Right ventricle myocardium superior (tissue), 1 donor: ENCODE measurements at regions not wholly inside any gene's neighbourhood (a gene's known extent, or its start where the extent isn't known, plus 50 kb on each side); places are given as distances from the start of the nearest gene placed in this dataset.
"Not testable (repeated sequence)": the region's sequence is repeated elsewhere in the genome, so short reads cannot be mapped to it uniquely, and the experiment has no call there.

ENCODE experiments used
- ATAC-seq: fragments of 200-7000 bp; cut with Tn5 transposase; one replicate; pipeline ENCODE4 v1.9.1; 2020; ENCODE audit warnings: mild to moderate bottlenecking; ENCODE audit not compliant: poor library complexity
- DNase-seq: peaks from one replicate; pipeline ENCODE4 v3.0.0-alpha.2; 2020
- intact Hi-C: fragments of 100-400 bp; cut with DNase I; formaldehyde crosslinking; loops from one replicate; pipeline ENCODE4 v1.11.2; 2022
- donor health status: DM: no; HTN: yes; CAD: no; lungs with severe emphysema.

DNA sequence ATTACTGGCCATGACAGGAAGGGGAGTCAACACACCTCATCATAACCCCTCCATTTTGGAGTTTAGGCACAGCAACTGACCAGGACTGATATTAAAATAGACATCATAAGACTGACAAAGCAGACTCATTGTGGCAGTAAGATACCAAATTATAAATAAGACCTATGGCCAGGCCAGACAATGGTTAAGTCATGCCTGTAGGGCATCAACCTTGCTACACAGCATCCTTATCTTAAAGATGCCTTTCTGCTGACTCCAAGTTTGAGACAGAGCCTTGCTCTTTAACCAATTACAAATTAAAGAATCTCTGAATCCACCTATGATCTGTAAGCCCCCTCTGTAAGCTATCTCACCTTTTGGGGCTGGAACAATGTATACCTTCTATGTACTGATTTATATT lies 65.5 kb downstream of the VCX2 start:
- DNase-seq (no peak), ATAC-seq (no peak)
- intact Hi-C loops, result no loop called here

DNA sequence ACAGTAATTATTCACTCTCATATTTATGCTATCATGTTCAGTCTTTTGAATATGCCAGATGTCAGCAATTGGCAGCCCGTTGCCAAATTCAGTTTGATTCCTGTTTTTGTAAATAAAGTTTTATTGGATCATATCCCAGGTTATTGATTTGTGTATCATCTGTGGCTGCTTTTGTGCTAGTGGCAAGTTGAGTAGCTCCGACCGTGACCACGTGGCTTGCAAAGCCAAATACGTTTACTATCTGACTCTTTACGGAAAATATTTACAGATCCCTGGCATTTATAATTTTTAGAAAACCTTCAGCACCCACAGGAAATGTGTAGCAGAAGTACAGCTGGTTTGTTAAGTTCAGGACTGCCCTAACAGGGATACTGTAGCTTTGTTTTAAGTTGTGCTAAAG lies 67.4 kb downstream of the VCX2 start:
- intact Hi-C loops, result no loop called here

DNA sequence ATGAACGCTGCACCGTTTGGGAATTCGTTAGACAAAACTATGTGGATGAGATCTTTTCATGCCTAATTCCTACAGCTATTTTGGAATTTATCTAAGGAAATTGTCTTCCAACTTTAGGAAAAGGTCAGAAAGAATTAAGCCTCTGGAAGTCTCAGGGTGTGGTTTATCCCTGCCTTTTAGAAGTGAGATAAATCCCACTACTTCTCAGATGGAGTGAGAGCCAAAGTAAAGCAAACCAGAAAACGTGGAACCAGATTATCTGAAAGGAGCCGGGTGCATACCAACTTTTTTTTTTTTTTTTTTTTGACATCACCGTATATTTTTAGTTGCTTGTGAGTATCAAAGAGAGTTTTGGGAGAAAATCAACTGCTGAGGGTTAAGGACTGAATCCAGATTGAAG lies 79.6 kb downstream of the VCX2 start:
- no peak for ATAC-seq
- no peak for DNase-seq
- intact Hi-C loops, result no loop called here

More for the DNA sequence above, 67.4 kb downstream of the VCX2 start:
- ATAC-seq (no peak), DNase-seq (no peak)

DNA sequence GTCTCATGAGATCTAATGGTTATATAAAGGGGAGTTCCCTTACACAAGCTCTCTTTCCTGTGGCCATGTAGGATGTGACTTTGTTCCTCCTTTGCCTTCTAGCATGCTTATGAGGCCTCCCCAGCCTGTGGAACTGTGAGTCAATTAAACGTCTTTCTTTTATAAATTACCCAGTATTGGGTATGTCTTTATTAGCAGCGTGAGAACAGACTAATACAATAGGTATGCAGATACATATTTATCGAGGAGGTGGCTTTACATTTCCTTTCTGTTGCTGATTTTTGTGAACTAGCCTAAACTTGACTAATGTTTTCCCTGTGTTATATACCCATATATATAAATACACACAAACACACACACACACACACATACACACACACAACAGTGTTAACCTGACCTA lies 80.2 kb downstream of the VCX2 start:
- DNase-seq, result no peak
- ATAC-seq, result no peak
- intact Hi-C loops, result no loop called here

DNA sequence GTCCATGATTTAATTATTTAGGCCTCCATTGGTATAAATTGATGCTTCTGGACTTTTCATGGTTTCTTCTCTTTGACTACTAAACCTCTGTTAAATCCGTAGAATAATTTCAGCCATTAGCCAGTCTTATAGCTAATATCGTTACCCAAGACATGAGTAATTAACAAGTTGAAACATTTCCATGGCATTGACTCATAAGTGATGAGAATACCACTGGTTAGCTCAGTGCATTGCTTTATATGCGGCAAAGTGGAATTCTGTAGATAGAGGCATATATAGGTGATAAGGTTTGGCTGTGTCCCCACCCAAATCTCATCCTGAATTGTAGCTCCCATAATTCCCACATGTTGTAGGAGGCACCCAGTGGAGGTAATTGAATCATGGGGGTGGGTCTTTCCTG lies 80.6 kb downstream of the VCX2 start:
- intact Hi-C loops, result no loop called here
- ATAC-seq, result no peak
- DNase-seq, result no peak

DNA sequence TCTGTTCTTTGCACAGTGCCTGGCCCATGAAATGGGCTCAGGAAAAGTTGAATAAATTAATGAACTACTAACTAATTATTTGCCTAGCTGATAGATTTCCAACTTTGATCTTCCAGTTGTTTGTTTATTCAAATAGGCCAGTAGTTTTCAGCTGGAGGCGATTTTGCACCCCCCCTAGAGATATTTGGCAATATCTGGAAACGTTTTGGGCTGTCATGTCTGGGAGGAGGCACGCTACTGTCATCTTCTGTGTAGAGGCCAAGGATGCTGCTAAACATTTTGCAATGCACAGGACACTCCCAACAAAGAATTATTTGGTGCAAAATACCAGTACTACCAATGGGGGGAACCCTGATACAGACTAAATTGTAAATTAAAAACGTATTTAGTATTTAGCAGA lies 81.9 kb downstream of the VCX2 start:
- ATAC-seq (no peak), DNase-seq (no peak)
- intact Hi-C loops, result no loop called here

DNA sequence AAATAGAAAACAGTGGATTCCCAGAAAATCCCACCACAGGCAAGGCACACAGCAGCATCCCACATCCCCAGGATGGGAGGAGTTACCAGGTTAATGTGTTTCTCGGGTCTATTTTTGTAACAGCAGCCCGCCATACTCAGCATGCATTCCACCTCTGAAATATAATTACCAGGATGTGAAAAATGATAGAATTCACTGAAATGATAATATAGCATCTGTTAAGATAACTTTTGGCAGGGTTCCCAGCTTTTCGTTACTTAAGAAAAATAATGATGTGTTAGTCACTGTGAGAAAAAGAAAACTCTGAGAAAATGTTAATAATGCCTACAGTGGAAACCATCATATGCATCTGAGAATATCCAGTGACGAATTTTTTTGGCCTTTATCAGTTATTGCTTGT lies 87.1 kb downstream of the VCX2 start:
- no peak for ATAC-seq
- intact Hi-C loops, result no loop called here
- no peak for DNase-seq

DNA sequence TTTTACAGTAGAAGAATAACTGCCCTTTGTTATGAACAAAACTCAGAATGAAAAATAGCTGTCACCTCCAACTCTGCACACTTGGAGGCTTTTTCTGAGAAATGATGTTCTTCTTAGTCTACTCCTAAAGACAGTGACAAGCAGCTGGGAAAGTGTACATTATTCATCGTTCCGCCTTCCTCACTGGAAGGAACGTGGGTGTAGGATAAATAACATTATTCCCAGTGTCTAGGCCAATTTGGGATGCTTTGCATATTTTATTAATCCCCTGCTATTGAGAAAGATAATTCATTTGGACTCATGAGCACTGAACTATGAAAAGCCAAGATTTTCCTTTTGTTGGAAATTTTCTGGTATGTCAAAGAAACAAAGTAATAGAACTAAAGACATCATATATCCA lies 87.8 kb downstream of the VCX2 start:
- ATAC-seq (no peak), DNase-seq (no peak)
- intact Hi-C loops, result no loop called here

DNA sequence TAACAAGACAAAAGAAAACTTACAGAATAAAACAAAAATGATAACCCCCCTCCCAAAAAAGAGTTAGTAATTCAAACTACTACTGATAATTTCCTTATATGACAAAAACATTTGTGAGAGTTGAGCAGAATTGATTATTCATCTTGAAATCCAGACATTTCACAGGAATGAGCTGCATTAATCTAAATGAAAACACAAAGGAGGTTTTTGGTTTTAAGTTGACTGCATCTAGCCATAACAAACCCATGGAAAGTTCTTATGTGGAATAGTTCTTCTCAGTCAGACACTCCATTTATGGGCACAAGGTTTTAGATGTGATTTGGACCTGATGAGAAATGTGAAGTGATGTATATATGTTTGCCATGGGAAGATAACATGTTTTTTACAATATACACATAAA lies 95.4 kb downstream of the VCX2 start:
- DNase-seq (no peak), ATAC-seq (no peak)
- intact Hi-C loops, result no loop called here

DNA sequence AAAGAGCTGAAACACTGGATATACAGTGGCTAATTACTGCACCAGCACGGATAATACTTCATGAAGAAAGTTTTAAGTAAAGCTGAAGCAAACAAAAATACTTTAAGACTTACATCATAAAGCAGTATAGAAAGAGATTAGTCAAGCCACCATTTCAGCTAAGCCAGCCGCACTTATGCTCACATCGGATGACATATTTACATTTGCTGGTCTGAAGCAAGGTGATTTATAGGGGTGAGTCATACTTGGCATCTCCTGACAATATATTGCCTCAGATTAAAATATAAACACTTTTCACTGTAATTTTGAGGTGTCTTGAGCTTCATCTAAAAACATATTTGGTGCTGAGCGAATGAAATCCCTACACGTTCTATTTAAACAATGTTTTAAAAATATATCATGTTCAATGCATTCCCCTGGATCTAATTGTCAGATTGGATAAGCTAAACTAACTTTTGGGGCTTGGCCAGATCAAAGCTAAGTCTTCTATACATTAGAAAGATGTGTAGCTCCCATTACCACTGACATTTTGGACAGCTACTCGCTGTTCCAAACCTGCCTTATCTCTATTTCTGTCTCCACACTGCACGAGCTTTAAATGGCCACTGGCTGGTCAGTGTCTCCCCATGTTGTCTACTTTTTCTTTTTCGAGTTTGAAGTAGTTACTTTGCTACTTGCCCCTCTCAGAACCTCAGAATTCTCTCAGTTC lies 103.2 kb downstream of the VCX2 start:
- intact Hi-C loops, result no loop called here
- ATAC-seq (no peak), DNase-seq (no peak)

DNA sequence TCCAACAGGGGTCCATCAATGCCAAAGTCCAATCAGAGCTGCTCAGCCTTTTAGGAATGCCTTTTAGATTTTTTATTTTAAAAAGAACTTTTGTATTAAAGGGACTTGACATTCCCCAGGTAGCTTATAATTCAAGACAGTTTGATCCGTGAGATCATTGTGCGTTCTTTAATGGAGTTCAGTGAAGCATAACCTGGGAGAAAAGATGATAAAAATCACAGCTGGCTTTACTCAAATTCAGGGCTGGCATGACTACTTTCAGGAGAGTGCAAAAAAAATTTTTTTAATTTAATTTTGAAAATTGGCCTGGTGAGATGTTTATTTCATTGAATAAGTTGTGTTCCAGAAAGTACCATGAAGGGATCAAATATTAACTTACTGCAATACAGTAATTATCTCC lies 118.2 kb downstream of the VCX2 start:
- ATAC-seq (no peak), DNase-seq (no peak)
- intact Hi-C loops, result no loop called here

DNA sequence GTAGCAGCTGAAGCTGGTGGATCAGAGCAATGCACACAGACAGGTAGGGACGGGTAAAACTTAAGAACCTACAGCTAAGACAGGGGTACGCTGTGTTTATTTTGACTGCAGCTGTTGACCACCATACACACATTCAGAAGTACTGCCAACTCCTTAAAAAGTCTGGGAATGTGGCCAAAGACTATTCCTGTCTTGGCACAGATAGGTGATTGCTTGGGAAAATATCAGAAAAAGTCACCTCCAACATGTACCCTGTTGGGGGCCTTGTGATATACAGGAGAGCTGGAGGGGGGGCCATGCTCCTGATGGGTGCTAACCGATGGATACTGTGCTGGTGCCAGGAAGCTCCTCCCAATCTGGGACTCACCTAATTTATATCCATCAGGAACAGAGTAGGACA lies 121.2 kb downstream of the VCX2 start:
- ATAC-seq (peak; percentile 82), DNase-seq (no peak)
- intact Hi-C loops, result no loop called here

DNA sequence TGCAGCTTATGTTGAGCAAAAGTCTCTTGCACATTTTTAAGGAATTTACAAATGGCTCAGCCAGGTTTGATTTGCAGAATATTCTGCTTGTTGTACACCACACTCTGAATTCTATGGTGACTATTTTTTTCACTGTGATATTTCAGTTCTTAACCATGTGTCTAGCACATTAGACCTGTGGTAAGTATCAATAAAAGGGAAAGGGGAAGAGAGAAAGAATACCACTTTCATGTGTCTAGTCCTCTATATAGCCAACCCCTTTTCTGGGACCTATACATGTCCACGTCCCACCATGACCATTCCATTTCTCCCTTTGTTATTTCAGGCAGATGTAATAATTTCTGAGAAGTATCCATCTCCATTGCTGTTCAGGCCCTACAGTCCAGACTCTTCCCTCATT lies 121.3 kb upstream of the PNPLA4 start:
- no peak for ATAC-seq
- intact Hi-C loops, result no loop called here
- no peak for DNase-seq

DNA sequence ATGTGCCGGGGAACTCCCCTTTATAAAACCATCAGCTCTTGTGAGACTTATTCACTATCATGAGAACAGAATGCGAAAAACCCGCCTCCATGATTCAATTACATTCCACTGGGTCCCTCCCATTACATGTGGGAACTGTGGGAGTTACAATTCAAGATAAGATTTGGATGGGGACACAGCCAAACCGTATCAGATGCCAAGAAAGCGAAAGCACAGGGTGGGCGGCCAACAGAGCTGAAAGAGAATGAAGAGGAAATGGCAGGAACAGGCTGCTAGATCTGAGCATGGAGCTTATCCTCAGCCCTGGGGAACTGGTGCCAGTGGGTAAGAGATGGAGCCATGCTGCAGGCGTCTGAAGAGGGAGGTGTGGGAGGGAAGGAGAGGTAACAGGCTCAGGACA lies 117.7 kb upstream of the PNPLA4 start:
- intact Hi-C loops, result no loop called here
- DNase-seq (no peak), ATAC-seq (peak; percentile 42)

DNA sequence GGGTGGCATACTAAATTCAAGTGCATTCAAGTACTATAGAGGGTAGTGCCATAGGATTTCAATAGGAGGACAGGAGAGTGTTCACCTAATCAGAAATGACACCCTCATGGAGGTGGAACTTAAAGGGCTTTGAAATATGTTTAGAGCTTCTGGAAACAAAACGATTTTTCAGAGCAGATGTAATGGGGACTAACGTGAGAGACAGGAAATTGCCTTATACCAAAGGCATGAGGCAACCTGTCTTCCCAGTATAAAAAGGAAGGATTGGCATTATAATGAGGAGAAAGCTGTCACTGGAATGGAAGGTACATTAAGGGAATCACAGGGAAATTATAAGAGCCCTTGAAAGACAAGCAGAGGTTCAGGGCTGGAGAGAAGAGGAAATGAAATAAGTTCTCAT lies 116.3 kb upstream of the PNPLA4 start:
- no peak for ATAC-seq

DNA sequence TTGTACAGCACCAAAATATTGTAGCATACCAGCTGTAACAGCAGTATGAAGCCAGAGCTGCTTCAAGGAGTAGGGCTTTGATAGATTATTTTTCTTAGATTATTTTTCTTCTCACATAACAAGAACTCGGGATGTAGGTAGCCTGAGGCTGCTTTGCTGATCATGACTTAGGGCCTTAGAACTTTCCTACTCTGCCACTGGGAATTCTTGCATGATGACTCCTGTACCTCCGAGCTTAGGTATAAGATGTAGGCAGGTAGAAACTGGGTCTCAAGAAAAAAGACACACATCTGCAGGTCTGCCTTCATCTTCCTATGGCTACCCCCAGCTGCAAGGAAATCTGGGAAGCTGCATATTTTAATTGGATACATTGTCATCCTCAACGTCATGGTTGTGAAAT lies 115.9 kb upstream of the PNPLA4 start:
- DNase-seq, result no peak
- intact Hi-C loops, result no loop called here
- no peak for ATAC-seq

More for the DNA sequence above, 116.3 kb upstream of the PNPLA4 start:
- DNase-seq, result no peak
- intact Hi-C loops, result no loop called here

DNA sequence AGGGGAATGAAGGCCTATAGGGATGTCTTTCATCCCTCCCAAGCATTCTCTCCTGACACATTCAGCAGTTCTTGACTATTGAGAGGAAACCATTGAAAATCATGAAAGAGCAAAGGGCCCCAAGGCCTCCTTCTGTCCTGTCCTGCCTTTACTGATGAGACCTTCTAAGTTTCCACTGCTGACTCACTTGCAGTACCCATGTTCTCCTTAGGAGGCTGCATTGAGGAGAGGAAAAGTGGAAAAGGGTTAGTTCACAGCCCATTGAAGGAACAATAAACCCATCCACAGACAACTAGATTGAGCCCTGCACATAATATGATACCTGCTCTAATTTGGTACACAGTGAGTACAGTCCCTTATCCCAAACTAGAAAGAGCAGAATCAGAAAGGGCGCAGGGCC lies 115.1 kb upstream of the PNPLA4 start:
- DNase-seq, result no peak
- ATAC-seq, result no peak
- intact Hi-C loops, result no loop called here

DNA sequence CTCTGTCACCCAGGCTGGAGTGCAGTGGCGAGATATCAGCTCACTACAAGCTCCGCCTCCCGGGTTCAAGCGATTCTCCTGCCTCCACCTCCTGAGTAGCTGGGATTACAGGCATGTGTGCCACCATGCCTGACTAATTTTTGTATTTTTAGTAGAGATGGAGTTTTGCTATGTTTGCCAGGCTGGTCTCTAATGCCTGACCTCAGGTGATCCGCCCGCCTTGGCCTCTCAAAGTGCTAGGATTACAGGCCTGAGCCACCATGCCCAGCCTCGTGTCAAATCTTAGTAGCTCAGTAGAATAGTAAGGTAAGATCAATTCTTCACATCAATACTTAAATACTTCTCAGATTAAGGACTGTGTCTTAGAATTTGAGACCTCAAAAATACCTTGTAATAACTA lies 112.5 kb upstream of the PNPLA4 start:
- intact Hi-C loops, DNase-seq, ATAC-seq: not testable (repeated sequence)

DNA sequence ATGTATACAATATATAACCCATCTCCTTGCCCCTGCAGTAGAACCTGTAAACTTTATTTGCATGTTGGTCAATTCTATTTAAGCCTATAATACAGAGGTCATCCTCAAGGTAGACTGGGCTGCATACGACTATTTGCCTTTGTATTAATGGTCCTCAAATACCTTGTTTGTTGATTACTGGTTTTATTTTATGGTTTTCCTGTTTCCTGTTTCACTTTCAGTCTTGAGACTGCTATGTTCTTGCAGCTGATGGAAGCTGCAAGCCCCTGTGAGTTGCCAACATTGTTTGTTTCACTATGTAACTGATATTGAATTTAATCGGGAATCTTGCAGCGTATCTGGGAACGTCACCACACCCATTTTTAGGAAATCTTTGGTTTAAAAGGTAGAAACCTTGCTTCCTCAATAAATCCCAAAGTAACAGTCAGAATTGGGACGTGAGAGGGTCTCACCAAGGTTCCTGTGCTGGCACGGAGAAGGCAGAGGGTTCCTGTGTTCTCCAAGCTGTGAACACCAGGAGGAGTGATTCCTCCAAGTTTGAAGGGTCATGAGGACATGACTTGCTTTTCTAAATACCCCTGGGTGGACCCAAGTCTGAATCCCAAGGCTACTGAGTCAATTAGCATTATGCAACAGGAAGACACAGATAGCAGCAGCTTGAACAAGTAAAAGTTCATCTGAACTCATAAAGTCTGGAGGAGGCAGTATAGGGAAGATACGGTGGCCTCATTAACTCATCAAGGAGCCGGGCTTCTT lies 110.6 kb upstream of the PNPLA4 start:
- intact Hi-C loops, result no loop called here
- ATAC-seq (peak; percentile 51), DNase-seq (no peak)

DNA sequence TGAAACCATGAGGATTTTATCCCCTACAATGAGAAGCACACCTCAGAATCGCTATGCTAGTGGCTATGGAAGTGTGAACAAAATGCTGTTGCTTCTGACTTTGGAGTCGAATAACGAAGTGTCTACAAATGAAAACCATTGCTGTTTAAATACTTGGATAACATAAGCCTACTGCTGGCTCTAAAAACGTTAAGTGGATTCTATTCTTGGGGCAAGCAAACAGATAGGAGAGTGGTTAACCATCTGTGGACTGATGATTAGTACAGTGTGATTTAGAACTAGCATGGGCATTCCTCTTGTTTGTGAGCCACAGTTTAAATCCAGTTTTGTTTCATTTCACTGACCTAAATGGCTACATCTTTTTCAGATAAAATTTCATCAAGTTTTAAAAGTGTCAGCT lies 109.7 kb upstream of the PNPLA4 start:
- intact Hi-C loops, result no loop called here
- DNase-seq, result no peak
- peak; percentile 93 for ATAC-seq

DNA sequence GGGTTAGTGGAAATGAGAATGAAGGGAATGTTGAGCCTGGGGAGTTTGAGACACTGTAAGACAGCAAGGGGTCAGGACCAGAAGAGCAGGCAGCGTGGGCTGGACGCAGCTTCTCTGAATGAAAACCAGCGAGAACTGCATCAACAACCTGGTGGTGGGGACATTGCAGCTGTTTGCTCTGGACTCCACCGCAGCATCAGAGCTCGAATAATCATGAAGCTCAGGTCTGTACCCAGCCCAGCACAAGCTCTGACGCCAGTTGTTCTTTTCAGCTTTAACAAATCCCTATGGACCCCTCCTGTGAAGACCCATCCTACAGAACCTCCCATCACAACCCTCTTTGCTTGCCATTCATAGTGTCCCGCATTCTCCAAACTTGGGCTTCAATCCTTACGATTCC lies 106.8 kb upstream of the PNPLA4 start:
- no peak for DNase-seq
- intact Hi-C loops, result no loop called here
- no peak for ATAC-seq
